ENCODE measurements at regions not wholly inside any gene's neighbourhood (a gene's known extent, or its start where the extent isn't known, plus 50 kb on each side); places are given as distances from the start of the nearest gene placed in this dataset.

GRCh38 chr3:102078854-102079808 lies 229.8 kb downstream of the NFKBIZ start:
- CTCF ChIA-PET: interaction anchor here (1.2 to 1.5 kb wide), 2 partner anchors 21 to 150 kb away, joined by 3 to 6 read pairs; no protein-coding TSS in a partner anchor
- intact Hi-C loops (cut with micrococcal nuclease): no loop called here
- Mint-ChIP-seq H3K27ac (peak overlapping the region; percentile 87), H3K27me3 (peaks cover 2% of the 10 kb centered on the region), H3K4me3 (peak overlapping the region; percentile 29), H3K4me1 (ENCODE audit: low read depth) (peaks cover 33% of the 10 kb centered on the region), H3K9me3 (peaks cover 16% of the 10 kb centered on the region), H3K36me3 (ENCODE audit: low read depth) (peaks cover 6% of the 10 kb centered on the region)
- POLR2A ChIA-PET: interaction anchor here (0.6 to 1.3 kb wide), 5 partner anchors 10 to 271 kb away, joined by 3 to 5 read pairs (median 4); partner anchors contain the start of gene NFKBIZ
- TF ChIP-seq, protein P1, sequence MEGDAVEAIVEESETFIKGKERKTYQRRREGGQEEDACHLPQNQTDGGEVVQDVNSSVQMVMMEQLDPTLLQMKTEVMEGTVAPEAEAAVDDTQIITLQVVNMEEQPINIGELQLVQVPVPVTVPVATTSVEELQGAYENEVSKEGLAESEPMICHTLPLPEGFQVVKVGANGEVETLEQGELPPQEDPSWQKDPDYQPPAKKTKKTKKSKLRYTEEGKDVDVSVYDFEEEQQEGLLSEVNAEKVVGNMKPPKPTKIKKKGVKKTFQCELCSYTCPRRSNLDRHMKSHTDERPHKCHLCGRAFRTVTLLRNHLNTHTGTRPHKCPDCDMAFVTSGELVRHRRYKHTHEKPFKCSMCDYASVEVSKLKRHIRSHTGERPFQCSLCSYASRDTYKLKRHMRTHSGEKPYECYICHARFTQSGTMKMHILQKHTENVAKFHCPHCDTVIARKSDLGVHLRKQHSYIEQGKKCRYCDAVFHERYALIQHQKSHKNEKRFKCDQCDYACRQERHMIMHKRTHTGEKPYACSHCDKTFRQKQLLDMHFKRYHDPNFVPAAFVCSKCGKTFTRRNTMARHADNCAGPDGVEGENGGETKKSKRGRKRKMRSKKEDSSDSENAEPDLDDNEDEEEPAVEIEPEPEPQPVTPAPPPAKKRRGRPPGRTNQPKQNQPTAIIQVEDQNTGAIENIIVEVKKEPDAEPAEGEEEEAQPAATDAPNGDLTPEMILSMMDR (IDR thresholded peaks at IDR 0.05): no peak
- ATAC-seq: peak; percentile 45
- DNase-seq: peak; percentile 23

- TF ChIP-seq, protein P1 (IDR thresholded peaks at IDR 0.05): no peak
- H3K36me3 Mint-ChIP-seq (ENCODE audit: low read depth): peaks cover 6% of the 10 kb centered on the region
- H3K27me3 Mint-ChIP-seq: peaks cover 2% of the 10 kb centered on the region
- H3K27ac Mint-ChIP-seq: peak overlapping the region; percentile 87
- CTCF ChIA-PET: no interaction called here
- peaks cover 15% of the 10 kb centered on the region for H3K9me3 Mint-ChIP-seq
- no peak for DNase-seq
- peaks cover 33% of the 10 kb centered on the region for H3K4me1 Mint-ChIP-seq (ENCODE audit: low read depth)
- POLR2A ChIA-PET: interaction anchor here (0.6 to 1.3 kb wide), 4 partner anchors 11 to 272 kb away, joined by 3 to 5 read pairs (median 4); no protein-coding TSS in a partner anchor
- intact Hi-C loops (cut with micrococcal nuclease): no loop called here
- peak overlapping the region; percentile 7 for H3K4me3 Mint-ChIP-seq
- peak; percentile 76 for ATAC-seq
These were observed 230.5 kb downstream of the NFKBIZ start for GRCh38 chr3:102079809-102080197.

GRCh38 chr3:102081572-102082289 lies 232.4 kb downstream of the NFKBIZ start:
- Mint-ChIP-seq H3K9me3 (peaks cover 11% of the 10 kb centered on the region), H3K36me3 (ENCODE audit: low read depth) (peaks cover 7% of the 10 kb centered on the region), H3K4me1 (ENCODE audit: low read depth) (peaks cover 43% of the 10 kb centered on the region), H3K4me3 (no peak overlapping the region), H3K27ac (no peak overlapping the region), H3K27me3 (peaks cover 2% of the 10 kb centered on the region)
- intact Hi-C loops (cut with micrococcal nuclease): no loop called here
- POLR2A ChIA-PET: no interaction called here
- TF ChIP-seq, protein P1 (IDR thresholded peaks at IDR 0.05): no peak
- ATAC-seq (no peak), DNase-seq (no peak)
- CTCF ChIA-PET: no interaction called here

GRCh38 chr3:102083473-102083872 lies 234.2 kb downstream of the NFKBIZ start:
- no peak for DNase-seq
- peaks cover 5% of the 10 kb centered on the region for H3K9me3 Mint-ChIP-seq
- H3K4me1 Mint-ChIP-seq (ENCODE audit: low read depth): peaks cover 39% of the 10 kb centered on the region
- TF ChIP-seq, protein P1 (IDR thresholded peaks at IDR 0.05): no peak
- CTCF ChIA-PET: no interaction called here
- peaks cover 5% of the 10 kb centered on the region for H3K36me3 Mint-ChIP-seq (ENCODE audit: low read depth)
- POLR2A ChIA-PET: no interaction called here
- no peak overlapping the region for H3K4me3 Mint-ChIP-seq
- peaks cover 2% of the 10 kb centered on the region for H3K27me3 Mint-ChIP-seq
- intact Hi-C loops (cut with micrococcal nuclease): no loop called here
- no peak for ATAC-seq
- H3K27ac Mint-ChIP-seq: no peak overlapping the region

Data from activated CD8-positive, alpha-beta T cell treated with anti-CD3 and anti-CD28 coated beads for 36 hours (primary cell).